SK-N-MC (cell line): ENCODE measurements at regions not wholly inside any gene's neighbourhood (a gene's known extent, or its start where the extent isn't known, plus 50 kb on each side); places are given as distances from the start of the nearest gene placed in this dataset.

ENCODE experiments used
- EZH2 ChIP-seq: fragments of 200-600 bp; sonication (generic); IDR thresholded peaks from one replicate; pipeline ENCODE4 v1.6.1; 2017; ENCODE audit warnings: antibody characterized with exemption
- POLR2AphosphoS5 ChIP-seq: IDR thresholded peaks from 2 replicates; pipeline ENCODE4 v1.6.1; 2012; ENCODE audit warnings: mild to moderate bottlenecking, low read depth, low read length, borderline replicate concordance

- TF ChIP-seq POLR2AphosphoS5 (no peak), EZH2 (no peak)
Observed at GRCh38 chr4:14833053-14833452, 169.2 kb upstream of the CPEB2 start.
